Body of pancreas (tissue), 4 donors: ENCODE measurements at regions not wholly inside any gene's neighbourhood (a gene's known extent, or its start where the extent isn't known, plus 50 kb on each side); places are given as distances from the start of the nearest gene placed in this dataset.

ENCODE experiments used
- POLR2A ChIP-seq, 3 donors: fragments of 450-650 bp; IDR thresholded peaks; one replicate each; pipeline ENCODE4 v1.6.1; 2016; ENCODE audit warnings: antibody characterized with exemption in 3 of 3, mild to moderate bottlenecking in 2 of 3
- TF ChIP-seq, protein P1 (sequence below), 7 experiments: fragments of 450-650 bp in 4 of 7; fragments of 200-600 bp in 3 of 7; sonication (generic) in 3 of 7; IDR thresholded peaks; one replicate each; pipeline ENCODE4 v1.5.1; 2016 to 2019; ENCODE audit warnings: antibody characterized with exemption in 7 of 7

DNA sequence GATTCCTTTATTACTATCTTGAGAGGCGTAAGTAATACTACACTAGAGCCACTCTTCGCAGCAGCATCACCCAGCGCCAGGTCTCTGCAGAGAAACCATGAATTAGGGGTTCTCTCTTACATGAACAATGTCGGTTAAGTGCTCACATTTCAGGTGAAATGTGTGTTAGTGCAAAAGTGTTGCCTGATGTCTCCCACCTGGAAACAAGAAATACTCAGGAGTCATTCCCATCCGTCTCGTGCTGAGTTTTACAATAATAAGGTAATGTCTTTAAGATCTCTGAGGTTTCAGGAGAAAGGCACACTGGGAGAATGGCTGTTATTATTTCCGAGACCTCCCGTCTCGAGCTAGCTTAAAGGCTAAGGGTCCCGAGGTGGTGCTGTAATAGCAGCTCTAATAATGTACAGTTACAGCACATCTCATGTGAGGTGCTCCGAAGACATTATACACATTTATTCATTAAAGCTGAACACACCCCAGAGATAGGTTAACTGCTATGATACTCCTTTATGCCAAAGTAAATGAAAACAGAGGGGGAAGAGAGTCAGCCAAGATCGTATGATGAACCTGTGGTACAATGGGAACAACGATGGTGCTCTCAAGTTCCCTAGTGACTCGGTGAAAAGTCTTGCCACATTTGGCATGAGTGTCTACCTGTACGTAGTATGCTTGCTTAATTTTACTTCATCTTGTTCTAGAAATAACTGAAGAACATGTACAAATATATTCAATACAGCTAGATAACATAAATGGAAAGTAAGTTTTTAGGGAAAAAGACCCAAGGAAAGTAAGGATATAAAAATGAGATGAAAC is 458.3 kb upstream of the CITED2 start:
- TF ChIP-seq, protein P1, sequence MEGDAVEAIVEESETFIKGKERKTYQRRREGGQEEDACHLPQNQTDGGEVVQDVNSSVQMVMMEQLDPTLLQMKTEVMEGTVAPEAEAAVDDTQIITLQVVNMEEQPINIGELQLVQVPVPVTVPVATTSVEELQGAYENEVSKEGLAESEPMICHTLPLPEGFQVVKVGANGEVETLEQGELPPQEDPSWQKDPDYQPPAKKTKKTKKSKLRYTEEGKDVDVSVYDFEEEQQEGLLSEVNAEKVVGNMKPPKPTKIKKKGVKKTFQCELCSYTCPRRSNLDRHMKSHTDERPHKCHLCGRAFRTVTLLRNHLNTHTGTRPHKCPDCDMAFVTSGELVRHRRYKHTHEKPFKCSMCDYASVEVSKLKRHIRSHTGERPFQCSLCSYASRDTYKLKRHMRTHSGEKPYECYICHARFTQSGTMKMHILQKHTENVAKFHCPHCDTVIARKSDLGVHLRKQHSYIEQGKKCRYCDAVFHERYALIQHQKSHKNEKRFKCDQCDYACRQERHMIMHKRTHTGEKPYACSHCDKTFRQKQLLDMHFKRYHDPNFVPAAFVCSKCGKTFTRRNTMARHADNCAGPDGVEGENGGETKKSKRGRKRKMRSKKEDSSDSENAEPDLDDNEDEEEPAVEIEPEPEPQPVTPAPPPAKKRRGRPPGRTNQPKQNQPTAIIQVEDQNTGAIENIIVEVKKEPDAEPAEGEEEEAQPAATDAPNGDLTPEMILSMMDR (IDR thresholded peaks at IDR 0.05), result no peak
- no peak for TF ChIP-seq POLR2A (IDR thresholded peaks at IDR 0.05)
